Neural cell (in vitro differentiated cells): ENCODE measurements at regions not wholly inside any gene's neighbourhood (a gene's known extent, or its start where the extent isn't known, plus 50 kb on each side); places are given as distances from the start of the nearest gene placed in this dataset.

Experiments
- EP300 ChIP-seq: fragments of 450-650 bp; conservative IDR thresholded peaks from 2 replicates; pipeline ENCODE4 v1.6.1; 2014; ENCODE audit warnings: antibody characterized with exemption, mild to moderate bottlenecking, moderate library complexity; ENCODE audit not compliant: poor library complexity, severe bottlenecking
- EZH2 ChIP-seq: fragments of 200-600, 300-800 bp; shearing (Covaris generic), sonication (generic); IDR thresholded peaks from 2 replicates; pipeline ENCODE4 v1.6.1; 2014; ENCODE audit warnings: antibody characterized with exemption, low read length, borderline replicate concordance, mild to moderate bottlenecking; ENCODE audit not compliant: insufficient read depth, poor library complexity, severe bottlenecking
- MXI1 ChIP-seq: fragments of 450-650 bp; conservative IDR thresholded peaks from 2 replicates; pipeline ENCODE4 v1.6.1; 2014; ENCODE audit warnings: antibody characterized with exemption, mild to moderate bottlenecking; ENCODE audit not compliant: poor library complexity, severe bottlenecking
- POLR2AphosphoS5 ChIP-seq: IDR thresholded peaks from 2 replicates; pipeline ENCODE4 v1.6.1; 2012
- RAD21 ChIP-seq: fragments of 450-650 bp; conservative IDR thresholded peaks from 2 replicates; pipeline ENCODE4 v1.6.1; 2014; ENCODE audit warnings: antibody characterized with exemption, mild to moderate bottlenecking, moderate library complexity
- SMC3 ChIP-seq: fragments of 450-650 bp; conservative IDR thresholded peaks from 2 replicates; pipeline ENCODE4 v1.6.1; 2014; ENCODE audit warnings: antibody characterized with exemption, mild to moderate bottlenecking, moderate library complexity; ENCODE audit not compliant: poor library complexity
- TAF1 ChIP-seq: IDR thresholded peaks from 2 replicates; pipeline ENCODE4 v1.6.1; 2012; ENCODE audit warnings: low read depth
- TF ChIP-seq, protein P1 (sequence below): fragments of 450-650 bp; IDR thresholded peaks from 2 replicates; pipeline ENCODE4 v1.5.1; 2014; ENCODE audit warnings: antibody characterized with exemption, mild to moderate bottlenecking, moderate library complexity; ENCODE audit not compliant: poor library complexity, severe bottlenecking

DNA sequence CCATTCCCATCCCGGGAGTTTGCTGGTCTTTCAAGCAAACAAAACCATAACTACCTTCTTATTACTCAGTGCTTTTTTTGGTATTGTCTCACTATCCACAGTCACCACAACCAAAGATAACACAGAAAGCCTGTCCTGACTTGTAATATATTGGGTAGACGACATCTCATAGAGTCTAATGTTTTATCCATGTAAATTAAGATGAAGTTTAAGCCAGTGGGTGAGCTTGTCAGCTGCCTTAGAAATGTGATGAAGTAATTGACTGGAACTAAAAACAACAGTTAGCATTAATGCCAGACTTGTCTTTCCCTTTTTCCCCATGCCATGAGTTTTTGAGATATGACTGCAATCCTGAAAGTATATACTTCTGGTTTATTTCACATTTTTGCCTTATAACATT, 282.7 kb upstream of the PRDM1 start:
- TF ChIP-seq POLR2AphosphoS5 (peak; percentile 19), TAF1 (no peak), EZH2 (no peak), EP300 (peak; percentile 60), SMC3 (no peak), RAD21 (no peak), MXI1 (no peak)
- TF ChIP-seq, protein P1, sequence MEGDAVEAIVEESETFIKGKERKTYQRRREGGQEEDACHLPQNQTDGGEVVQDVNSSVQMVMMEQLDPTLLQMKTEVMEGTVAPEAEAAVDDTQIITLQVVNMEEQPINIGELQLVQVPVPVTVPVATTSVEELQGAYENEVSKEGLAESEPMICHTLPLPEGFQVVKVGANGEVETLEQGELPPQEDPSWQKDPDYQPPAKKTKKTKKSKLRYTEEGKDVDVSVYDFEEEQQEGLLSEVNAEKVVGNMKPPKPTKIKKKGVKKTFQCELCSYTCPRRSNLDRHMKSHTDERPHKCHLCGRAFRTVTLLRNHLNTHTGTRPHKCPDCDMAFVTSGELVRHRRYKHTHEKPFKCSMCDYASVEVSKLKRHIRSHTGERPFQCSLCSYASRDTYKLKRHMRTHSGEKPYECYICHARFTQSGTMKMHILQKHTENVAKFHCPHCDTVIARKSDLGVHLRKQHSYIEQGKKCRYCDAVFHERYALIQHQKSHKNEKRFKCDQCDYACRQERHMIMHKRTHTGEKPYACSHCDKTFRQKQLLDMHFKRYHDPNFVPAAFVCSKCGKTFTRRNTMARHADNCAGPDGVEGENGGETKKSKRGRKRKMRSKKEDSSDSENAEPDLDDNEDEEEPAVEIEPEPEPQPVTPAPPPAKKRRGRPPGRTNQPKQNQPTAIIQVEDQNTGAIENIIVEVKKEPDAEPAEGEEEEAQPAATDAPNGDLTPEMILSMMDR: no peak
